GM19452 (cell line): ENCODE measurements at regions not wholly inside any gene's neighbourhood (a gene's known extent, or its start where the extent isn't known, plus 50 kb on each side); places are given as distances from the start of the nearest gene placed in this dataset.

Source experiments
- ATAC-seq: cut with Tn5 transposase; IDR thresholded peaks from one replicate; pipeline ENCODE4 v1.9.1; 2021; ENCODE audit not compliant: unreplicated experiment

GRCh38 chr9:118276784-118277183 lies 572.6 kb downstream of the TLR4 start:
- no peak for ATAC-seq

- no peak for ATAC-seq
Observed at GRCh38 chr9:118281772-118282171, 577.6 kb downstream of the TLR4 start.

- ATAC-seq = no peak
Observed at GRCh38 chr9:118283488-118283887, 579.3 kb downstream of the TLR4 start.

- no peak for ATAC-seq
Observed at GRCh38 chr9:118290116-118290515, 585.9 kb downstream of the TLR4 start.

GRCh38 chr9:118295413-118295812 lies 591.2 kb downstream of the TLR4 start:
- no peak for ATAC-seq

GRCh38 chr9:118302721-118303120 lies 598.5 kb downstream of the TLR4 start:
- no peak for ATAC-seq

- no peak for ATAC-seq
Observed at GRCh38 chr9:118303216-118303615, 599.0 kb downstream of the TLR4 start.

- ATAC-seq = no peak
Observed at GRCh38 chr9:118305331-118305730, 601.1 kb downstream of the TLR4 start.

GRCh38 chr9:118306801-118307200 lies 602.6 kb downstream of the TLR4 start:
- ATAC-seq = no peak

GRCh38 chr9:118313965-118314364 lies 609.8 kb downstream of the TLR4 start:
- ATAC-seq = no peak

GRCh38 chr9:118316831-118317343 lies 612.7 kb downstream of the TLR4 start:
- ATAC-seq = no peak

GRCh38 chr9:118318770-118319431 lies 614.7 kb downstream of the TLR4 start:
- no peak for ATAC-seq

GRCh38 chr9:118321788-118322187 lies 617.6 kb downstream of the TLR4 start:
- ATAC-seq = no peak

- ATAC-seq = no peak
Observed at GRCh38 chr9:118324706-118325105, 620.5 kb downstream of the TLR4 start.

GRCh38 chr9:118325757-118326156 lies 621.6 kb downstream of the TLR4 start:
- ATAC-seq = no peak

GRCh38 chr9:118326326-118326725 lies 622.1 kb downstream of the TLR4 start:
- ATAC-seq = no peak

GRCh38 chr9:118330191-118330986 lies 626.2 kb downstream of the TLR4 start:
- no peak for ATAC-seq

GRCh38 chr9:118331622-118332045 lies 627.4 kb downstream of the TLR4 start:
- ATAC-seq = no peak

- ATAC-seq = no peak
Observed at GRCh38 chr9:118336250-118336942, 632.2 kb downstream of the TLR4 start.

GRCh38 chr9:118336943-118337330 lies 632.7 kb downstream of the TLR4 start:
- no peak for ATAC-seq

GRCh38 chr9:118360036-118360435 lies 655.8 kb downstream of the TLR4 start:
- no peak for ATAC-seq

- ATAC-seq = no peak
Observed at GRCh38 chr9:118362123-118362522, 657.9 kb downstream of the TLR4 start.
